Activated B cell treated with CpG ODN at 0.5 μM for 24 hours (primary cell): ENCODE measurements at regions not wholly inside any gene's neighbourhood (a gene's known extent, or its start where the extent isn't known, plus 50 kb on each side); places are given as distances from the start of the nearest gene placed in this dataset.

Source experiments
- ATAC-seq: fragments of 200-7000 bp; cut with Tn5 transposase; one replicate; pipeline ENCODE4 v1.10.0; 2021; ENCODE audit warnings: low read depth, mild to moderate bottlenecking, moderate library complexity
- CTCF ChIA-PET: fragments of 350-600 bp; sonication (Branson Sonifier 250); formaldehyde crosslinking; loops from one replicate; lab custom pipeline; 2021; ENCODE audit warnings: antibody characterized with exemption; lab: Charles Lee
- POLR2A ChIA-PET: fragments of 350-600 bp; sonication (Branson Sonifier 250); formaldehyde crosslinking; loops from one replicate; lab custom pipeline; 2021; ENCODE audit warnings: antibody characterized with exemption; lab: Charles Lee
- DNase-seq: peaks from one replicate; pipeline ENCODE4 v3.0.0; 2022
- H3K27ac Mint-ChIP-seq: one replicate; pipeline ENCODE4 v1.8.0; 2020; ENCODE audit warnings: mixed read lengths
- H3K27me3 Mint-ChIP-seq: one replicate; pipeline ENCODE4 v1.8.0; 2021; ENCODE audit warnings: mixed read lengths
- H3K36me3 Mint-ChIP-seq: one replicate; pipeline ENCODE4 v1.8.0; 2021; ENCODE audit warnings: low read depth, mixed read lengths
- H3K4me1 Mint-ChIP-seq: one replicate; pipeline ENCODE4 v1.8.0; 2021; ENCODE audit warnings: mixed read lengths
- H3K4me3 Mint-ChIP-seq: one replicate; pipeline ENCODE4 v1.8.0; 2020; ENCODE audit warnings: mild to moderate bottlenecking, mixed read lengths
- H3K9me3 Mint-ChIP-seq: one replicate; pipeline ENCODE4 v1.8.0; 2020; ENCODE audit warnings: mixed read lengths
- intact Hi-C: fragments of 100-400 bp; cut with micrococcal nuclease; formaldehyde crosslinking; loops from one replicate; pipeline ENCODE4 v1.15.1; 2024
- TF ChIP-seq, protein P1 (sequence below): fragments of 200-600 bp; IDR thresholded peaks from one replicate; pipeline ENCODE4 v1.8.0; 2022; ENCODE audit warnings: antibody characterized with exemption, mild to moderate bottlenecking

DNA sequence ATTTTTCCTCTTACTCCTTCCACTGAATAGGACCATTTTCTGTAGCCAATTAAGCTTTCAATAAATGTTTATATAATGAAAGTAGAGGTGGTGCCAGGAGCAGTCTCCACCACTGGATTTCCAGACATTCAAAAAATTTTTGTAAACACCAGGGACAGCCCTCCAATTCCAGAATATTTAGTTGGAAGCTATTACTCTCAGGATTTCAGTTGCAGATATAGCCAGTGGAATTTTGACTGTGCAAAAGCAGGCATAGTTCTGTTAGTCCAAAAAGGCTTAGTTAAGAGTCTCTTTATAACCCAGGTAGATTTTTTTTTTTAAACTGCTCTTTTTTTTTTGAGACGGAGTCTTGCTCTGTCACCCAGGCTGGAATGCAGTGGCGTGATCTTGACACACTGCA is 138.1 kb upstream of the DMRT1 start:
- intact Hi-C loops: no loop called here
- DNase-seq (no peak), ATAC-seq (no peak)
- H3K9me3 Mint-ChIP-seq: no peaks in the 10 kb centered on the region
- ChIA-PET POLR2A (no interaction called here), CTCF (no interaction called here)
- no peaks in the 10 kb centered on the region for H3K36me3 Mint-ChIP-seq
- TF ChIP-seq, protein P1, sequence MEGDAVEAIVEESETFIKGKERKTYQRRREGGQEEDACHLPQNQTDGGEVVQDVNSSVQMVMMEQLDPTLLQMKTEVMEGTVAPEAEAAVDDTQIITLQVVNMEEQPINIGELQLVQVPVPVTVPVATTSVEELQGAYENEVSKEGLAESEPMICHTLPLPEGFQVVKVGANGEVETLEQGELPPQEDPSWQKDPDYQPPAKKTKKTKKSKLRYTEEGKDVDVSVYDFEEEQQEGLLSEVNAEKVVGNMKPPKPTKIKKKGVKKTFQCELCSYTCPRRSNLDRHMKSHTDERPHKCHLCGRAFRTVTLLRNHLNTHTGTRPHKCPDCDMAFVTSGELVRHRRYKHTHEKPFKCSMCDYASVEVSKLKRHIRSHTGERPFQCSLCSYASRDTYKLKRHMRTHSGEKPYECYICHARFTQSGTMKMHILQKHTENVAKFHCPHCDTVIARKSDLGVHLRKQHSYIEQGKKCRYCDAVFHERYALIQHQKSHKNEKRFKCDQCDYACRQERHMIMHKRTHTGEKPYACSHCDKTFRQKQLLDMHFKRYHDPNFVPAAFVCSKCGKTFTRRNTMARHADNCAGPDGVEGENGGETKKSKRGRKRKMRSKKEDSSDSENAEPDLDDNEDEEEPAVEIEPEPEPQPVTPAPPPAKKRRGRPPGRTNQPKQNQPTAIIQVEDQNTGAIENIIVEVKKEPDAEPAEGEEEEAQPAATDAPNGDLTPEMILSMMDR: no peak
- H3K27me3 Mint-ChIP-seq: peaks cover 15% of the 10 kb centered on the region
- H3K27ac Mint-ChIP-seq: no peak overlapping the region
- no peak overlapping the region for H3K4me3 Mint-ChIP-seq
- H3K4me1 Mint-ChIP-seq: peaks cover 9% of the 10 kb centered on the region

DNA sequence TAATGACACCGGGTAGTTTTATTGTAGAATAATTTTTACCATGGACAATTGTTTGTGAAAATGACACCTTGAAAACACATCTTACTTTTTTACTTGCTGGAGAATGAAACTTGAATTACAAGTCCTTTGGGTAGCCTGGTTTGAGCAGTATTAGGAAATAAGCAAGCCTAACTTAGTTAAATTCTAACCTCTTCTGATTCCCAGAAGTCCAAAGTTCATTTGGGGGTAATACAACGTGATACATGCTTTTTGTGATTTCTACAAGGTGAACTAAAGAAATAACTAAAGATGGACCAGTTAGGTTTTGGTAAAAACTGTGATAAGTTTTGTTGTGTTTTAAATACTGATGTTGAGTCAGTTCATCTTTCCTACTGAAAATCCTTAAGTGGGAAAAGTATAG is 135.4 kb upstream of the DMRT1 start:
- H3K36me3 Mint-ChIP-seq: no peaks in the 10 kb centered on the region
- ATAC-seq: no peak
- intact Hi-C loops: no loop called here
- H3K27ac Mint-ChIP-seq: no peak overlapping the region
- ChIA-PET CTCF (no interaction called here), POLR2A (no interaction called here)
- DNase-seq: no peak
- no peaks in the 10 kb centered on the region for H3K9me3 Mint-ChIP-seq
- peak overlapping the region; percentile 72 for H3K4me3 Mint-ChIP-seq
- TF ChIP-seq, protein P1: no peak
- peaks cover 23% of the 10 kb centered on the region for H3K27me3 Mint-ChIP-seq
- peaks cover 11% of the 10 kb centered on the region for H3K4me1 Mint-ChIP-seq

DNA sequence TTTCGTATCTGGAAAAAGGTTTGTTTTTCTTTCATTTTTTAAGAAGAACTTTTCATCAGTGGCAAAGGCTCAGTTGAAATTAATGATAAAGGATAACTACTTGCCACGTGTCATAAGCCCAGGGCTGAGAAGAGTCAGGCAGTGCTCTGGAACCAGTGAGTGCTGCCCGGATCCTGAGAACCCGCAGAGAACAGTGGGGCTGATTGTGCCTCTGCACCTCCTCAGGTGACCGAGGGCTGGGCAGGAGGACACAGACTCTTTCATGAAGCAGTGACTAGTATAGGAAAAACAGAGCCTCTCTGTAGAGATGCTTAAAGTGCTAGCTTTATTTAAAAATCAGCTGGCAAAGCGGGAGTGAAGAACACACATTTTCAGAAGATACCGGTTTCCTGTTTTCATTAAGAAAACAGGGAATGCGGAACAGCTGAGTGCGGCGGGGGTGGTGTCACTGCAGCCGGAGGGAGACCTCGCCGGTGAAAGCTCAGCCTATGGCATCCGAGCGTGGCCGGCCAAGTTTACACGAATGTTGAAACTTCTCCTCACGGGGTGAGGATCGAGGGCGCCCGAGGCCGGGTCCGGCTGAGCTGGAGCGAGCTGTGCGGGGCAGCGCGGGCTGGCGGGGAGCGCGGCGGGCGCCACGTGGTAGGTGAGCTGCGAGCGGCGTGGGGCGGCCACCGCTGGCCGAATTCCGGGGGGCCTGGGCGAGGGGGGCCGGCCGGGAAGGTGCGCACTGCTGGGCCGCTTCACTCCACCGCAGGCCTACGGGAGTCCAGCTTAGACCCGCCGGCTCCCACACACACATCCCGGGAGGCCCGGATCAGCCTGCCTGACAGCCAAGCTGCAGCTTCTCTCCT is 134.7 kb upstream of the DMRT1 start:
- CTCF ChIA-PET: no interaction called here
- ATAC-seq: peak; percentile 40
- Mint-ChIP-seq H3K27me3 (peaks cover 23% of the 10 kb centered on the region), H3K4me3 (peak overlapping the region; percentile 72), H3K36me3 (no peaks in the 10 kb centered on the region), H3K27ac (no peak overlapping the region), H3K4me1 (peaks cover 11% of the 10 kb centered on the region), H3K9me3 (no peaks in the 10 kb centered on the region)
- TF ChIP-seq, protein P1: no peak
- no peak for DNase-seq
- POLR2A ChIA-PET: no interaction called here
- intact Hi-C loops: no loop called here

DNA sequence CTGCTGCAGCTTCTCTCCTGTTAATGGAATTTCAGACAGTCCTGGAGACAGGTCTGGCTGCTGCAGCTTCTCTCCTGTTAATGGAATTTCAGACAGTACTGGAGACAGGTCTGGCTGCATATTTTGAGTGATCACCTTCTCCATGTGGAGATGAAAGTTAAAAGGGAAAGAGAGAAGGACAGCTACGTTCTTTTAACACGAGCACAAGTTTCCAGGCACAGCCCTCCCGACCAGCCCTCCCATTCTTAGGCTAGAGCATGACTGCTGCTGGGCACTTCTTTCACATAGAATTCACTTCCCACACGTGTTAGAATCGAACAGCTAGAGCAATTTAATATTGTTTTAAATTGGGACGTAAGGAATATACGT is 133.3 kb upstream of the DMRT1 start:
- H3K9me3 Mint-ChIP-seq: no peaks in the 10 kb centered on the region
- ATAC-seq (no peak), DNase-seq (no peak)
- peaks cover 11% of the 10 kb centered on the region for H3K4me1 Mint-ChIP-seq
- no peak overlapping the region for H3K27ac Mint-ChIP-seq
- intact Hi-C loops: no loop called here
- TF ChIP-seq, protein P1: no peak
- no peaks in the 10 kb centered on the region for H3K36me3 Mint-ChIP-seq
- POLR2A ChIA-PET: no interaction called here
- CTCF ChIA-PET: no interaction called here
- H3K4me3 Mint-ChIP-seq: no peak overlapping the region
- peaks cover 23% of the 10 kb centered on the region for H3K27me3 Mint-ChIP-seq

DNA sequence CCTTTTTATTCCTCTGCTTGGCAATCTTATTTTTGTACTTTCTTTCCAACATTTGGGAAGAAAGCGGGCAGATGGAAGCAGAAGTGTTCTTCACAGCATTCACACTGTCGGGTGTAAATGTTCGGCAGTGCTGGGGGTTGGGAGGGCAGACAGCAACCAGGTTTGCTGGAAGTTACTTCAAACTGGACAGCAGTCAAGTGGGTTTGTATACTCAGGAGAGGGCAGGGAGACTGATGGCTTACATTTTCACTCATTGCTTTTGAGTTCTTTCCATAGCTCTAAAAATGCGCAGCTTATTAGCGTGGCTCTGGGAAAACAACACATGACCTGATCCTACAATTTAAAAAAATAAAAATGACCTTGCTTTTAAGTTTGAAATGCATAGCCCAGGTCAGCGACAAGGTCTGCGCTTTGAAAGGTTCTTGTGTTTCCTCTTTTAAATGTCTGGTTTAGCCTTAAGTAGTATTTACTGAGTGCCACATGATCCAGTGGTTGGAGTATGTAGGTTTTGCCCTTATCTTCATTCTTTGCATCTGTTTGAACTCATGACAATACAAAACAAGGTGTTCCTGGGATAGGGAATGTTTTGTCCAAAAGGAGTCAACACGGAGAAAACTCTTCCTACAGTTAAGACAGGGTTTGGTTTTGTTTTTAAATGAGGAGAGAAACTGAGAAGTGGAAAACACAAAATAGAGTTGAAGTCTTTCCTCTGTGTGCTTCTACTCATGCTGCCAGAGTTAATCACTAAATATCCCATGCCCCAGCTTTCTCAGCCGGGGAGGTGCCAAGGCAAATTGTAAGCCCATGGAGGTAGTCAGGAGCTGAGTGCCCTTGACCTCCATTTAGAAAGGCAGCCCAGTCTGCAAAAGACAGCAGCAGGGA is 132.7 kb upstream of the DMRT1 start:
- H3K27me3 Mint-ChIP-seq: peaks cover 23% of the 10 kb centered on the region
- CTCF ChIA-PET: no interaction called here
- H3K4me3 Mint-ChIP-seq: no peak overlapping the region
- H3K27ac Mint-ChIP-seq: no peak overlapping the region
- H3K9me3 Mint-ChIP-seq: no peaks in the 10 kb centered on the region
- ATAC-seq (no peak), DNase-seq (no peak)
- H3K36me3 Mint-ChIP-seq: no peaks in the 10 kb centered on the region
- POLR2A ChIA-PET: no interaction called here
- intact Hi-C loops: no loop called here
- TF ChIP-seq, protein P1: no peak
- H3K4me1 Mint-ChIP-seq: peaks cover 11% of the 10 kb centered on the region
